Ovary (tissue), 7 donors: ENCODE measurements at regions not wholly inside any gene's neighbourhood (a gene's known extent, or its start where the extent isn't known, plus 50 kb on each side); places are given as distances from the start of the nearest gene placed in this dataset.

Experiments used
- DNase-seq, 5 donors: peaks; one replicate each; pipeline ENCODE4 v3.0.0-alpha.2; 2019 to 2020
- H3K27ac ChIP-seq, 2 donors: fragments of 200-600 bp; one replicate each; pipeline versions ENCODE4 v1.5.1 to v1.8.0; 2019 to 2022
- H3K27me3 ChIP-seq: fragments of 200-600 bp; one replicate; pipeline ENCODE4 v1.8.0; 2022
- H3K36me3 ChIP-seq: fragments of 200-600 bp; sonication (generic); one replicate; pipeline ENCODE4 v1.5.1; 2019
- H3K4me1 ChIP-seq: one replicate; pipeline ENCODE4 v1.8.1; 2013; ENCODE audit warnings: mild to moderate bottlenecking, moderate library complexity; ENCODE audit not compliant: insufficient read depth
- H3K4me3 ChIP-seq: fragments of 200-600 bp; sonication (generic); one replicate; pipeline ENCODE4 v1.5.1; 2017
- H3K9me3 ChIP-seq, 2 donors: fragments of 200-600 bp in 1 of 2; sonication (generic) in 1 of 2; one replicate each; pipeline versions ENCODE4 v1.5.1 to v1.8.1; 2013 to 2019; ENCODE audit warnings: mild to moderate bottlenecking in 1 of 2, moderate library complexity in 1 of 2
- EP300 ChIP-seq: sonication (generic); formaldehyde crosslinking; IDR thresholded peaks from one replicate; pipeline ENCODE4 v1.6.1; 2017; ENCODE audit warnings: antibody characterized with exemption
- POLR2A ChIP-seq: fragments of 450-650 bp; IDR thresholded peaks from one replicate; pipeline ENCODE4 v1.6.1; 2017; ENCODE audit warnings: antibody characterized with exemption, mild to moderate bottlenecking, moderate library complexity
- WGBS, 3 donors: extraction: QIAGEN DNeasy Blood & Tissue Kit in 1 of 3; methylation state at CpG; one replicate each; pipeline versions ENCODE4 v1.1.5 to v1.1.7; 2013 to 2017; 5-methylcytosine and 5-hydroxymethylcytosine counted together
- intact Hi-C, 4 donors: fragments of 100-400 bp; cut with DNase I; formaldehyde crosslinking; loops; one replicate each; pipeline versions ENCODE4 v1.11.0 to v1.15.1; 2022 to 2023
- TF ChIP-seq, protein P1 (sequence below), 3 donors: fragments of 450-650 bp in 2 of 3; fragments of 200-600 bp in 1 of 3; IDR thresholded peaks; one replicate each; pipeline versions ENCODE4 v1.5.1 to v1.8.0; 2016 to 2022; ENCODE audit warnings: antibody characterized with exemption in 3 of 3, mild to moderate bottlenecking in 1 of 3
- donor health status: DM: no; HTN: no; CAD: no; lungs with moderate emphysema.
- donor health status: DM: no; HTN: no; CAD: no.
- donor health status: Bipolar disorder and iron deficiency.
- donor health status: DM: no; HTN: no; CAD: no.
- donor health status: DM: yes; HTN: yes; CAD: no.

DNA sequence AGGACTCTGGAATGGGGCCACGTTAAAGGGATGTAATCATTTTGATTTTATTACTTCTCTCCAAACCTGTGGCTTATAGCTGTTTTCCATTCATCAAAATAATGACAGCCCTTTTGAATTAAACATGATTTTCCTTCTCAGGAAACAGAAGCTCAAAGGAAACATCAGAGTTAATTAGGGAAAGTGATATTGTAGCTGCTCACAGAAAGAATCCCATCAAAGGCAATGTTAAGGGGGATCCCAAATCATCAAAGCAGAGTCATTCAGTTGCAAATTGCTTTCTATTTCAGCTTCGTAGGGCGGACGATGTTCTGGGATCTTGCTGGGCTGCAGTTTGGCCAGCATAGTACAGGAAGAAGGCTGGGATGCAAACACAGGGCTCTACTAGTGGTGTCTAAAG is 563.2 kb downstream of the CCSER2 start:
- no peak for DNase-seq
- no peaks in the 10 kb centered on the region for H3K36me3 ChIP-seq
- H3K27ac ChIP-seq: no peak overlapping the region
- no peaks in the 10 kb centered on the region for H3K9me3 ChIP-seq
- intact Hi-C loops: no loop called here
- TF ChIP-seq POLR2A (no peak), EP300 (no peak)
- TF ChIP-seq, protein P1, sequence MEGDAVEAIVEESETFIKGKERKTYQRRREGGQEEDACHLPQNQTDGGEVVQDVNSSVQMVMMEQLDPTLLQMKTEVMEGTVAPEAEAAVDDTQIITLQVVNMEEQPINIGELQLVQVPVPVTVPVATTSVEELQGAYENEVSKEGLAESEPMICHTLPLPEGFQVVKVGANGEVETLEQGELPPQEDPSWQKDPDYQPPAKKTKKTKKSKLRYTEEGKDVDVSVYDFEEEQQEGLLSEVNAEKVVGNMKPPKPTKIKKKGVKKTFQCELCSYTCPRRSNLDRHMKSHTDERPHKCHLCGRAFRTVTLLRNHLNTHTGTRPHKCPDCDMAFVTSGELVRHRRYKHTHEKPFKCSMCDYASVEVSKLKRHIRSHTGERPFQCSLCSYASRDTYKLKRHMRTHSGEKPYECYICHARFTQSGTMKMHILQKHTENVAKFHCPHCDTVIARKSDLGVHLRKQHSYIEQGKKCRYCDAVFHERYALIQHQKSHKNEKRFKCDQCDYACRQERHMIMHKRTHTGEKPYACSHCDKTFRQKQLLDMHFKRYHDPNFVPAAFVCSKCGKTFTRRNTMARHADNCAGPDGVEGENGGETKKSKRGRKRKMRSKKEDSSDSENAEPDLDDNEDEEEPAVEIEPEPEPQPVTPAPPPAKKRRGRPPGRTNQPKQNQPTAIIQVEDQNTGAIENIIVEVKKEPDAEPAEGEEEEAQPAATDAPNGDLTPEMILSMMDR (IDR thresholded peaks at IDR 0.05): no peak
- 35 to 62% (median 54%) methylated on average over 4 of the region's 4 CpGs for WGBS, 3 donors
- H3K4me1 ChIP-seq: no peaks in the 10 kb centered on the region
- no peaks in the 10 kb centered on the region for H3K27me3 ChIP-seq
- H3K4me3 ChIP-seq: no peak overlapping the region

DNA sequence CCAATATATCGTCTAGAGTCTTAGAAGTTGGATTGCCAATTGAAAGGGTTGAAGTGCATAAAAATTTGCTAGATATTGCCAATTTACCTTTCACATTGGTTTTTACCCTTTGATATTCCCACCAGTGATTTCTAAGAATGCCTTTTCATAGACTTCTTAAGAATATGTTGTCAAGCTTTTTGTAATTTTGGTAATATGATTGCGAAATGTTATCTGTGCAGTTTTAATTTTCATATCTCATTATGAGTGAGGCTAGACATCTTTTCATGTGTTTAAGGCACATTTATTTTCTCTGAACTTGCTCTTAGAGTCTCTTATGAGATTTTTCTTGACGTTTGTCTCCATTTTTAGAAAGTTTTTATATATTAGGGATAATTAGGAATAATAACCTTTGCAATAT is 567.2 kb downstream of the CCSER2 start:
- 54 to 73% (median 54%) methylated on average over 3 of the region's 3 CpGs for WGBS, 3 donors
- Histone ChIP-seq H3K27ac (no peak overlapping the region), H3K4me1 (no peaks in the 10 kb centered on the region), H3K9me3 (no peaks in the 10 kb centered on the region), H3K36me3 (no peaks in the 10 kb centered on the region), H3K4me3 (no peak overlapping the region), H3K27me3 (no peaks in the 10 kb centered on the region)
- DNase-seq: no peak
- no peak for TF ChIP-seq EP300
- TF ChIP-seq, protein P1 (IDR thresholded peaks at IDR 0.05): no peak
- TF ChIP-seq POLR2A: no peak
- intact Hi-C loops: no loop called here

DNA sequence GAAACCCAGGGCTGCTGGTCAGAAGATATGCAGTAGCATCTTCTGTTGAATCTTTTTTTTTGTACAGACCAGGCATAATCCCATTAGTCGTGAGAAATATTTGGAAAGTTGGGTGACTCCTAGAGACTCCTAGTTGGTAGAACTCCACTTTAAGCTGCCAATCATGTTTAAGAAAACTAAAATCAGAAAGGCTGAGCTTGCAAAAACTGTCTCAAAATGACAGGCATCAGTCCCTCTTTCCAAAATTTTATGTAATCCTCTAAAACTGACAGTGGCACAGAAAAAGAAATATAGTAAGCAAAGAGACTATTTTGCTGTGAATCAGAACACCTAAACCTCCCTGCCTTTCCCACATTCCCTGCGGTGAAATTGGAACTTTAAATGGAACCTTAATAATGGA is 568.5 kb downstream of the CCSER2 start:
- no peak overlapping the region for H3K4me3 ChIP-seq
- TF ChIP-seq EP300: no peak
- no peak for TF ChIP-seq POLR2A
- TF ChIP-seq, protein P1 (IDR thresholded peaks at IDR 0.05): no peak
- no peaks in the 10 kb centered on the region for H3K27me3 ChIP-seq
- H3K27ac ChIP-seq: no peak overlapping the region
- intact Hi-C loops: no loop called here
- no peaks in the 10 kb centered on the region for H3K9me3 ChIP-seq
- no peak for DNase-seq
- no peaks in the 10 kb centered on the region for H3K36me3 ChIP-seq
- H3K4me1 ChIP-seq: no peaks in the 10 kb centered on the region
- WGBS, 3 donors: 82 to 95% (median 91%) methylated on average over 2 of the region's 2 CpGs

DNA sequence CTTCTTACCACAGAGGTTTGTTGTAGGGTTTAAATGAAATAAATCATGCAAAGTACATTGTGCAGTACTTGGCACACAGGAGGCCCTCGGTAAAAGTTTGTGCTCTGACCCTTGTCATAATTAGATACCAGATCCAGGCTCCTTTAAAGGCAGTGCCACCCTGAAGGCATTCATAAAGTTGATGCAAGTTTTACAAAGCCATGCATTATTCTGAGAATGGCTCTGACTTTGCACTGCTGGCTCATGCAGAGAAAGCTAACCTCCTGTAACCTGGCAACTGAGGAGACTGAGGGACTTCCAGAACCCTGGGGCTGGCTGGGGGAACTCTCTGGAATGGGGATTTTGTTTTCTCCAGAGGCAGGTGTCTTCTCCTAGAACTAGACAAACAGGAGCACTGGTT is 570.9 kb downstream of the CCSER2 start:
- no peaks in the 10 kb centered on the region for H3K9me3 ChIP-seq

More for the DNA sequence above, 570.9 kb downstream of the CCSER2 start:
- 60 to 69% (median 68%) methylated on average over 1 of the region's 1 CpG for WGBS, 3 donors
- intact Hi-C loops: no loop called here
- Histone ChIP-seq H3K27ac (no peak overlapping the region), H3K4me1 (no peaks in the 10 kb centered on the region), H3K36me3 (no peaks in the 10 kb centered on the region), H3K27me3 (no peaks in the 10 kb centered on the region), H3K4me3 (no peak overlapping the region)
- no peak for DNase-seq
- TF ChIP-seq EP300: no peak
- TF ChIP-seq, protein P1 (IDR thresholded peaks at IDR 0.05): no peak
- TF ChIP-seq POLR2A: no peak
